HEK293 (cell line): ENCODE measurements at regions not wholly inside any gene's neighbourhood (a gene's known extent, or its start where the extent isn't known, plus 50 kb on each side); places are given as distances from the start of the nearest gene placed in this dataset.

ENCODE experiments used
- CTCF ChIA-PET: fragments of 350-600 bp; formaldehyde crosslinking; extraction: SDS; loops from one replicate; lab custom pipeline; 2021; ENCODE audit warnings: antibody characterized with exemption; lab: Yijun Ruan, JAX
- POLR2A ChIA-PET: fragments of 300-600 bp; formaldehyde crosslinking; extraction: SDS; loops from one replicate; lab custom pipeline; 2020; ENCODE audit warnings: antibody characterized with exemption, inconsistent platforms; lab: Yijun Ruan, JAX
- H3K27ac ChIP-seq: fragments of 200-500 bp; sonication (Bioruptor generic); 2 replicates; pipeline ENCODE4 v1.5.1; 2014; ENCODE audit warnings: low read depth, low read length, control low read depth, inconsistent platforms; ENCODE audit errors: extremely low read depth
- H3K36me3 ChIP-seq, 2 experiments: fragments of 200-500 bp in 1 of 2; sonication (Bioruptor generic) in 1 of 2; 1 replicate in 1 of 2; 2 replicates in 1 of 2; pipeline ENCODE4 v1.5.1; 2014 to 2017; ENCODE audit warnings: inconsistent platforms in 2 of 2, low read length in 2 of 2; ENCODE audit not compliant: control insufficient read depth in 2 of 2, insufficient read depth in 1 of 2
- H3K4me1 ChIP-seq: fragments of 200-500 bp; sonication (Bioruptor generic); 2 replicates; pipeline ENCODE4 v1.5.1; 2014; ENCODE audit warnings: mild to moderate bottlenecking, low read length, inconsistent platforms; ENCODE audit not compliant: control insufficient read depth, insufficient read depth
- H3K4me3 ChIP-seq: 2 replicates; pipeline ENCODE4 v1.5.1; 2011; ENCODE audit warnings: low read depth, mild to moderate bottlenecking, control low read depth, low read length, moderate library complexity
- H3K9me3 ChIP-seq: fragments of 200-500 bp; sonication (Bioruptor generic); 2 replicates; pipeline ENCODE4 v1.5.1; 2014; ENCODE audit warnings: low read depth, low read length, inconsistent platforms; ENCODE audit not compliant: control insufficient read depth, insufficient read depth
- KLF10 ChIP-seq: fragments of 450-650 bp; IDR thresholded peaks from 2 replicates; pipeline ENCODE4 v1.5.1; 2018; ENCODE audit warnings: missing biosample characterization, mild to moderate bottlenecking, missing genetic modification characterization
- KLF16 ChIP-seq: fragments of 450-650 bp; formaldehyde crosslinking; IDR thresholded peaks from 2 replicates; pipeline ENCODE4 v1.5.1; 2017; ENCODE audit warnings: missing biosample characterization, missing genetic modification characterization
- PATZ1 ChIP-seq: fragments of 450-650 bp; formaldehyde crosslinking; IDR thresholded peaks from 2 replicates; pipeline ENCODE4 v1.5.1; 2016; ENCODE audit warnings: missing biosample characterization, missing genetic modification characterization
- TRIM28 ChIP-seq: IDR thresholded peaks from 2 replicates; pipeline ENCODE4 v1.6.1; 2011; ENCODE audit warnings: low read length, control low read depth, borderline replicate concordance
- ZBTB21 ChIP-seq: fragments of 450-650 bp; formaldehyde crosslinking; IDR thresholded peaks from 2 replicates; pipeline ENCODE4 v1.5.1; 2017; ENCODE audit warnings: missing biosample characterization, missing genetic modification characterization
- ZBTB48 ChIP-seq: fragments of 450-650 bp; formaldehyde crosslinking; IDR thresholded peaks from 2 replicates; pipeline ENCODE4 v1.5.1; 2016; ENCODE audit warnings: missing biosample characterization, missing genetic modification characterization
- ZNF132 ChIP-seq: fragments of 450-650 bp; formaldehyde crosslinking; IDR thresholded peaks from 2 replicates; pipeline ENCODE4 v1.5.1; 2017; ENCODE audit warnings: missing biosample characterization, missing genetic modification characterization, borderline replicate concordance
- ZNF169 ChIP-seq: fragments of 450-650 bp; formaldehyde crosslinking; IDR thresholded peaks from 2 replicates; pipeline ENCODE4 v1.5.1; 2016; ENCODE audit warnings: missing biosample characterization, missing genetic modification characterization
- ZNF24 ChIP-seq: fragments of 450-650 bp; formaldehyde crosslinking; IDR thresholded peaks from 2 replicates; pipeline ENCODE4 v1.5.1; 2016; ENCODE audit warnings: missing biosample characterization, missing genetic modification characterization
- ZNF26 ChIP-seq: fragments of 450-650 bp; formaldehyde crosslinking; IDR thresholded peaks from 2 replicates; pipeline ENCODE4 v1.5.1; 2016; ENCODE audit warnings: missing biosample characterization, missing genetic modification characterization
- ZNF280D ChIP-seq: fragments of 450-650 bp; formaldehyde crosslinking; IDR thresholded peaks from 2 replicates; pipeline ENCODE4 v1.5.1; 2016; ENCODE audit warnings: missing biosample characterization, missing genetic modification characterization
- ZNF341 ChIP-seq: fragments of 450-650 bp; formaldehyde crosslinking; IDR thresholded peaks from 2 replicates; pipeline ENCODE4; 2016; ENCODE audit warnings: low read depth, missing biosample characterization, missing genetic modification characterization
- ZNF350 ChIP-seq: fragments of 450-650 bp; formaldehyde crosslinking; IDR thresholded peaks from 2 replicates; pipeline ENCODE4 v1.5.0; 2017; ENCODE audit warnings: missing biosample characterization, mild to moderate bottlenecking, missing genetic modification characterization
- ZNF521 ChIP-seq: fragments of 450-650 bp; formaldehyde crosslinking; IDR thresholded peaks from 2 replicates; pipeline ENCODE4 v1.5.1; 2017; ENCODE audit warnings: missing biosample characterization, mild to moderate bottlenecking, missing genetic modification characterization
- ZNF544 ChIP-seq: fragments of 450-650 bp; formaldehyde crosslinking; IDR thresholded peaks from 2 replicates; pipeline ENCODE4 v1.5.0; 2017; ENCODE audit warnings: missing biosample characterization, missing genetic modification characterization
- ZNF571 ChIP-seq: fragments of 450-650 bp; formaldehyde crosslinking; IDR thresholded peaks from 2 replicates; pipeline ENCODE4 v1.5.0; 2017; ENCODE audit warnings: missing biosample characterization, missing genetic modification characterization
- ZNF624 ChIP-seq: fragments of 450-650 bp; formaldehyde crosslinking; IDR thresholded peaks from 2 replicates; pipeline ENCODE4 v1.5.1; 2017; ENCODE audit warnings: missing biosample characterization, missing genetic modification characterization
- ZNF645 ChIP-seq: fragments of 450-650 bp; formaldehyde crosslinking; IDR thresholded peaks from 2 replicates; pipeline ENCODE4; 2016; ENCODE audit warnings: missing biosample characterization, missing genetic modification characterization
- ZNF701 ChIP-seq: fragments of 450-650 bp; formaldehyde crosslinking; IDR thresholded peaks from 2 replicates; pipeline ENCODE4 v1.5.1; 2016; ENCODE audit warnings: missing biosample characterization, missing genetic modification characterization
- ZNF792 ChIP-seq: fragments of 450-650 bp; formaldehyde crosslinking; IDR thresholded peaks from 2 replicates; pipeline ENCODE4 v1.5.1; 2016; ENCODE audit warnings: missing biosample characterization, missing genetic modification characterization
- ZSCAN16 ChIP-seq: fragments of 450-650 bp; formaldehyde crosslinking; IDR thresholded peaks from 2 replicates; pipeline ENCODE4 v1.5.1; 2016; ENCODE audit warnings: missing biosample characterization, missing genetic modification characterization
- TF ChIP-seq, protein P1 (sequence below): fragments of 450-650 bp; formaldehyde crosslinking; IDR thresholded peaks from 2 replicates; pipeline ENCODE4 v1.5.1; 2016; ENCODE audit warnings: missing biosample characterization, missing genetic modification characterization
- TF ChIP-seq, protein P2 (sequence below): fragments of 450-650 bp; formaldehyde crosslinking; IDR thresholded peaks from 2 replicates; pipeline ENCODE4 v1.5.1; 2016; ENCODE audit warnings: missing biosample characterization, missing genetic modification characterization

- TF ChIP-seq PATZ1 (tag by site-specific recombination) (no peak), ZBTB21 (tag by site-specific recombination) (no peak), ZNF341 (no peak), ZNF544 (tag by site-specific recombination) (no peak), ZNF792 (no peak), ZNF521 (no peak), ZNF26 (tag by site-specific recombination) (no peak), ZNF571 (tag by site-specific recombination) (no peak), ZNF24 (no peak), ZNF645 (no peak), ZNF701 (tag by site-specific recombination) (no peak), ZNF169 (tag by site-specific recombination) (no peak)
- no peaks in the 10 kb centered on the region for H3K4me1 ChIP-seq
- no peak overlapping the region for H3K27ac ChIP-seq
- H3K4me3 ChIP-seq = no peak overlapping the region
- H3K36me3 ChIP-seq = no peaks in the 10 kb centered on the region
- no peaks in the 10 kb centered on the region for H3K9me3 ChIP-seq
- ChIA-PET POLR2A (no interaction called here), CTCF (interaction anchor here (0.7 kb wide), 1 partner anchor 117 kb away, joined by 5 read pairs; no protein-coding TSS in a partner anchor)
Measured at GRCh38 chr6:25041485-25042035, 105.8 kb upstream of the RIPOR2 start.

DNA sequence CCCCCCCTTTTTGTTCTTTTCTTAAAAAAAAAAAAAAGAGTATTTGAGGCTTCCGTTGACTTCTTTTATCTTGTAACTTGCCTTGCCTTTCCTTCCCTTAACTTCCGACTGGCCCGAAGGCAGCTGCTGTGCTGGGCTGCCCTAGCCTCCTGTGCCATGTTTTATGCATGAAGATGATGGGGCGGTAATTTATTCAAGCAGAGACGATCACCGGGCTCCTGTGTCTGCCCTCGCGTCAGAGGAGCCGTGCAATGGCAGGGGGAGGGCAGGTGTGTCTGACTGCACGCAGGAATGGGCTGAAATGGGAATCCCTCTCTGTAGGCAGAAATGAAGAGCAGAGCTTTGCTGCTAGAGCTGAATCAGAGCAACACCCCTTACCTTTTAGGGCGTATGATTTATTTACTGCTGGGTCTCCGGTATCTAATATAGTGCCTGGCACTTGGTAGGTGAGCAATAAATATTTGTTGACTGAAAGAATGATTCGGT is 106.3 kb upstream of the RIPOR2 start:
- POLR2A ChIA-PET = no interaction called here
- H3K9me3 ChIP-seq = no peaks in the 10 kb centered on the region
- CTCF ChIA-PET = interaction anchor here (0.7 to 1.3 kb wide), 2 partner anchors 50 to 118 kb away, joined by 5 read pairs; no protein-coding TSS in a partner anchor
- H3K27ac ChIP-seq = no peak overlapping the region
- H3K4me3 ChIP-seq = no peak overlapping the region
- H3K4me1 ChIP-seq = no peaks in the 10 kb centered on the region
- no peaks in the 10 kb centered on the region for H3K36me3 ChIP-seq
- TF ChIP-seq, protein P1, sequence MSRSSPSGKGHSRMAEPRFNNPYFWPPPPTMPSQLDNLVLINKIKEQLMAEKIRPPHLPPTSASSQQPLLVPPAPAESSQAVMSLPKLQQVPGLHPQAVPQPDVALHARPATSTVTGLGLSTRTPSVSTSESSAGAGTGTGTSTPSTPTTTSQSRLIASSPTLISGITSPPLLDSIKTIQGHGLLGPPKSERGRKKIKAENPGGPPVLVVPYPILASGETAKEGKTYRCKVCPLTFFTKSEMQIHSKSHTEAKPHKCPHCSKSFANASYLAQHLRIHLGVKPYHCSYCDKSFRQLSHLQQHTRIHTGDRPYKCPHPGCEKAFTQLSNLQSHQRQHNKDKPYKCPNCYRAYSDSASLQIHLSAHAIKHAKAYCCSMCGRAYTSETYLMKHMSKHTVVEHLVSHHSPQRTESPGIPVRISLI (tag by site-specific recombination) = no peak
- TF ChIP-seq TRIM28 (no peak), KLF16 (no peak), ZNF280D (tag by site-specific recombination) (no peak), ZSCAN16 (tag by site-specific recombination) (no peak), ZNF132 (no peak), ZBTB48 (tag by site-specific recombination) (no peak), ZNF350 (tag by site-specific recombination) (no peak), ZNF624 (tag by site-specific recombination) (no peak), KLF10 (no peak)
- TF ChIP-seq, protein P2, sequence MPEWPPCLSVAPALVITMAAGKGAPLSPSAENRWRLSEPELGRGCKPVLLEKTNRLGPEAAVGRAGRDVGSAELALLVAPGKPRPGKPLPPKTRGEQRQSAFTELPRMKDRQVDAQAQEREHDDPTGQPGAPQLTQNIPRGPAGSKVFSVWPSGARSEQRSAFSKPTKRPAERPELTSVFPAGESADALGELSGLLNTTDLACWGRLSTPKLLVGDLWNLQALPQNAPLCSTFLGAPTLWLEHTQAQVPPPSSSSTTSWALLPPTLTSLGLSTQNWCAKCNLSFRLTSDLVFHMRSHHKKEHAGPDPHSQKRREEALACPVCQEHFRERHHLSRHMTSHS = no peak
